Peyer's patch (tissue), 4 donors: ENCODE measurements at regions not wholly inside any gene's neighbourhood (a gene's known extent, or its start where the extent isn't known, plus 50 kb on each side); places are given as distances from the start of the nearest gene placed in this dataset.

Source experiments
- CTCF ChIP-seq, 6 experiments: fragments of 450-650 bp in 4 of 6; fragments of 200-600 bp in 2 of 6; sonication (generic) in 1 of 6; IDR thresholded peaks; one replicate each; pipeline ENCODE4 v1.5.1; 2017 to 2019; ENCODE audit warnings: antibody characterized with exemption in 6 of 6, mild to moderate bottlenecking in 3 of 6, moderate library complexity in 1 of 6
- POLR2A ChIP-seq, 2 donors: fragments of 450-650 bp; IDR thresholded peaks; one replicate each; pipeline ENCODE4 v1.5.1; 2017; ENCODE audit warnings: antibody characterized with exemption in 2 of 2, mild to moderate bottlenecking in 2 of 2, moderate library complexity in 2 of 2

- TF ChIP-seq CTCF (IDR thresholded peaks at IDR 0.05) (no peak), POLR2A (IDR thresholded peaks at IDR 0.05) (no peak)
These were observed 400.0 kb upstream of the LCORL start for GRCh38 chr4:18421519-18421918.
